ENCODE measurements at regions not wholly inside any gene's neighbourhood (a gene's known extent, or its start where the extent isn't known, plus 50 kb on each side); places are given as distances from the start of the nearest gene placed in this dataset.

DNA sequence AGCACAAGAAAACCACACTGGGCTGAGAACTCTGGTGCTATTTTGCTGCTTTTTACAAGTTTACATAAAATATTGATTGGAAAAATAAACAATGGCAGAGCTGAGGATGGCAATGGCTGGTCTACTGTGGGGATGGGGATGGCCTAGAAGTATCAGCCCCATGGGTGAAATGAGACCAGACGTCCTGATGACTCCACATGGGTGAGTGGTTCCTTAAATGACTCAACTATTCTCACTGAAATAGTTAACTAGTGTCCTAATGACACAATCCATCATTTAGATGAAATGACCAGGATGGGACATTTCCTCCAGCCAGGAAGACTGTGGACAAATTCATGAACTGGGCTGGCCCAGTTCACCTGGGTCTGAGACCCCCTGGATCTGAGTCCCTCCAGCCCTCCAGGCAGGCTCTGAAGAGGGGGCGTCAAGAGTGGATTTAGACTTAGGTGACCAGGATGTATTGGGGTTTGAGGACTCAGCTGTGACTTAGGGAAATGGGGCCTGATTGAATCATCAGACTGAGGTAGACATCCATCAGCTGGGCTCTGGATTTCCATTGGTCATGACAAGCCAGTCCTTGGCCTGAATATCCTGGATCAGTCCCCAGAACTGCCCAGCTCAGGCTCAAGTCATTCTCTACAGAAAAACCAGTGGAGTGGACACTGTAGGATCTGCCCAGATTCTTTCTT, 98.2 kb upstream of the IGLL5 start:
- TF ChIP-seq POLR2A (IDR thresholded peaks at IDR 0.05; ENCODE audit: low read depth, low read length) (no peak), POLR2AphosphoS5 (IDR thresholded peaks at IDR 0.05; ENCODE audit: low read depth, low read length) (no peak), TAF1 (IDR thresholded peaks at IDR 0.05; ENCODE audit: borderline replicate concordance, low read depth, low read length) (no peak)

Data from GM12892 (cell line).